Umbilical cord (tissue), 1 donor: ENCODE measurements at regions not wholly inside any gene's neighbourhood (a gene's known extent, or its start where the extent isn't known, plus 50 kb on each side); places are given as distances from the start of the nearest gene placed in this dataset.

Experiments
- DNase-seq: peaks from one replicate; pipeline ENCODE4 v3.0.0-alpha.2; 2015; ENCODE audit warnings: low spot score

GRCh38 chr14:62378057-62378456 lies 615.8 kb downstream of the SNAPC1 start:
- no peak for DNase-seq

GRCh38 chr14:62381311-62382070 lies 619.3 kb downstream of the SNAPC1 start:
- no peak for DNase-seq

- DNase-seq, result no peak
Measured at GRCh38 chr14:62409169-62409568, 636.1 kb downstream of the KCNH5 start.

GRCh38 chr14:62409626-62410300 lies 635.5 kb downstream of the KCNH5 start:
- DNase-seq, result peak; percentile 77

- DNase-seq, result no peak
Measured at GRCh38 chr14:62420847-62421246, 624.4 kb downstream of the KCNH5 start.

- peak; percentile 56 for DNase-seq
Measured at GRCh38 chr14:62428429-62429203, 616.6 kb downstream of the KCNH5 start.

GRCh38 chr14:62429683-62430082 lies 615.6 kb downstream of the KCNH5 start:
- no peak for DNase-seq

GRCh38 chr14:62431496-62431895 lies 613.8 kb downstream of the KCNH5 start:
- DNase-seq, result no peak

- DNase-seq, result no peak
Measured at GRCh38 chr14:62432955-62433354, 612.3 kb downstream of the KCNH5 start.

GRCh38 chr14:62436261-62436660 lies 609.0 kb downstream of the KCNH5 start:
- no peak for DNase-seq

GRCh38 chr14:62439210-62439609 lies 606.0 kb downstream of the KCNH5 start:
- no peak for DNase-seq

GRCh38 chr14:62443796-62444195 lies 601.5 kb downstream of the KCNH5 start:
- no peak for DNase-seq

- DNase-seq, result no peak
Measured at GRCh38 chr14:62445570-62445969, 599.7 kb downstream of the KCNH5 start.

GRCh38 chr14:62451221-62451620 lies 594.0 kb downstream of the KCNH5 start:
- peak; percentile 3 for DNase-seq

- no peak for DNase-seq
Measured at GRCh38 chr14:62453226-62453625, 592.0 kb downstream of the KCNH5 start.

GRCh38 chr14:62455446-62455845 lies 589.8 kb downstream of the KCNH5 start:
- no peak for DNase-seq

GRCh38 chr14:62462988-62463387 lies 582.3 kb downstream of the KCNH5 start:
- DNase-seq, result no peak

GRCh38 chr14:62468946-62469345 lies 576.3 kb downstream of the KCNH5 start:
- DNase-seq, result no peak

GRCh38 chr14:62470935-62471334 lies 574.3 kb downstream of the KCNH5 start:
- no peak for DNase-seq

GRCh38 chr14:62491146-62491545 lies 554.1 kb downstream of the KCNH5 start:
- no peak for DNase-seq

- DNase-seq, result no peak
Measured at GRCh38 chr14:62497708-62498107, 547.5 kb downstream of the KCNH5 start.

GRCh38 chr14:62501021-62501750 lies 544.1 kb downstream of the KCNH5 start:
- no peak for DNase-seq
